ENCODE measurements at regions not wholly inside any gene's neighbourhood (a gene's known extent, or its start where the extent isn't known, plus 50 kb on each side); places are given as distances from the start of the nearest gene placed in this dataset.

DNA sequence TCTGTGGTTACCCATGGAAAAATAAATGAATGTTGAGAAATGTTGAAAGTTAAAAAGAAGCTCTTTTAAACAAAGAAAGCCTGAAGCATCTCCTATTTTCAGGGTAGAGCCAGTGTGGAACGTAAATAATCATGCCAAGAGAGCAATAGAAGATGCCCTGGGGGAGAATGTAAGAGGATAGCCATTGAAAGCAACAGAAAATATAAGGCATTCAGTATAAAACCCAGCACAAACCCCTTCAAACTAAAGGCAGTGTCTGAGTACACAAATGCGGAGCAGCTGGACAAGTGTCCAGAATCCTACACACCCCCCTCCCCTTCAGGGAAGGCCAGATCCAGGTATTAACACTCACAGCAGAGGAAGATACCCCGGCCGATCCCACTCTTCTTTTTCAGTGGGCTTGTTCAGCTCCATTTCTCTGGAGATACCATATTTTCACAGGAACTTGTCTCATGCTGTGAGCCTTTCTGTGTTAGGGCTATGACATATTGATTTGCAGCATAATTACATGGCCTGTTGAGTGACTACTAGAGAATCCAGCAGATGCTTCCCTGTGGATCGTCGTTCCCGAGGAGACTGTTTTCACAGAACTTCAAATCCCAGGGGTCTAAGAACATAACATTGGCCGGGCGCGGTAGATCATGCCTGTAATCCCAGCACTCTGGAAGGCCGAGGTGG is 101.2 kb downstream of the PLK2 start:
- in situ Hi-C loops (cut with HindIII; ENCODE audit: low sequenced_read_pairs): no loop called here

DNA sequence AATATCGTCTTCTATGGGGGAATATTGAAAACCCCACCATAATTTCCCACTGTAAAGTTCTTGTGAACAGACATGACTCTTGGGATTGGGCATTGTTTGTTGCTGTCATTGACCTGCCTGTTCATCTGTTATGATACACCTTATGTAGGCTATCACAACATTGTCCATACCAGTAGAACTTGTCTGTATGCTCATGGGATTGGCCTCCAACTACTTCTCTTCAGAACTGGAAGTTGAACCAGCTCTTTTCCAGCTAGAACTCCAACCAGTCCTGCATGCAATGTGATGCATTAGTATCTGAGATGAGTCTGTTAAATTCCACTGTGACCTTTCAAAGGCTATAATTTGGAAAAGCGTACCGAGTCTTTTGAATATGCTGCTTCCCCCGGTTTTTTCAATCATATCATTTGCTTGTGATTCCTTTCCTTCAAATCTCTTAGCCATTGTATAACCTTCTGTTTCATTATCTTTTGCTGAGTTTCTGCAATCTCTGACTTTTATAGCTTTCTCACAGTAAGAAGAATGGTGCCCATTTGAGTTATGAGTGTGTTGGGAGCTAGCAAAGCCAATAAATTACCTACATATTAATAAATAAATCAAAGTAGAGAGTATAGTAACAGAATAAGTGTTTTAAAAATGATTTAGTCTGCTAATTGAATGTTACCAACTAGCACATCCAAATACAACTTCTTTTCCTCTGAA is 101.9 kb downstream of the PLK2 start:
- in situ Hi-C loops (cut with HindIII; ENCODE audit: low sequenced_read_pairs): no loop called here
- no peak for DNase-seq (ENCODE audit: low spot score)

More for the DNA sequence above, 101.2 kb downstream of the PLK2 start:
- DNase-seq (ENCODE audit: low spot score): no peak

DNA sequence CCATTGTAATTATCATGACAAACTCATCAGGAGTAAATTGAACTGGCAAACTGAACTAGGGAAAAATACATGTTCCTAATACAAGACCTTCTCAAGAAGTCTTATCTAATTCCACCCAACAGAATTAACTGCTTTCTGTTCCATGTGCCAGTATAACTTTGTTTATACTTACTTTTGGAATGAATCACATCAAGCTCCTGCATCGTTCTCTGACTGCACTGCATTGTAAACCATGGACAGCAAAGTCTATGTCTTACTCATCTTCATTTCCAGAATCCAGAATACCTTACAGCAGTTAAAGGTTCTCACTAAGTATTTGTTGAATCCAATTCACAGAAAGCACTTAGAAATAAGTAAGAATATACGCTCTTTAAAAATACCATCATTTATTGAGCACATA is 102.8 kb downstream of the PLK2 start:
- in situ Hi-C loops (cut with HindIII; ENCODE audit: low sequenced_read_pairs): no loop called here
- no peak for DNase-seq (ENCODE audit: low spot score)

DNA sequence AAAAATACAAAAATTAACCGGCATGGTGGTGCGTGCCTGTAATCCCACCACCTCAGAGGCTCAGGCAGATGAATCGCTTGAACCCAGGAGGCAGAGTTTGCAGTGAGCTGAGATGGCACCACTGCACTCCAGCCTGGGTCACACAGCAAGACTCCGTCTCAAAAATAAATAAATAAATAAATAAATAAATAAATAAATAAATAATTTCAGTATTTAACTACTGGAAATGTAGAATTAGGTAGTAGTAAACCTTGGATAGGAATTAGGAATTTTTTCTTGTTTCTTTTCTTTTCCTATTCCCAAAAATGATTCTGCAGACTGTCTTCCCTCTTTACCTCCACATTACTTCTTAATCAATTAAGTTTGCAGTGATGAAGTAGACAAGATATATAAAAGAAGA is 103.2 kb downstream of the PLK2 start:
- DNase-seq (ENCODE audit: low spot score): no peak
- in situ Hi-C loops (cut with HindIII; ENCODE audit: low sequenced_read_pairs): no loop called here

DNA sequence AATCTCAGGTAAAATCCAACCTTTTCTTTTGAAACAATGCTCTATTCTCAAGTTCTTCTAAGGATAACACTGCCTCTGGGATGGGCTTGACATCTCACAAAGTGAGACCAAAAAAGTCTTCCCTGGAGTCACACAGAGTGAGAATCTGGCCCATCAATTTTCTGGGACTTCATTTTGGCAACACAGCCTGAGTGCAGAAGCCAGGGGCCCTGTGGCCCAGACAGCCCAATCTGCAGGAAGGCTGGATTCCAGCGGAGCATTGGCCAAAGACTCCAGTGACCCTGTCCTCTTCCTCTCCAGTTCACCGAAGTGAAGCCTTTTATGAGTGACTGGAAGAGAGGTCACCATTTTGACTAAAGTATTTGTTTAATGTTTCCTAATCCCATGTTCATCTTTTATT is 105.1 kb downstream of the PLK2 start:
- no peak for DNase-seq (ENCODE audit: low spot score)
- in situ Hi-C loops (cut with HindIII; ENCODE audit: low sequenced_read_pairs): no loop called here

DNA sequence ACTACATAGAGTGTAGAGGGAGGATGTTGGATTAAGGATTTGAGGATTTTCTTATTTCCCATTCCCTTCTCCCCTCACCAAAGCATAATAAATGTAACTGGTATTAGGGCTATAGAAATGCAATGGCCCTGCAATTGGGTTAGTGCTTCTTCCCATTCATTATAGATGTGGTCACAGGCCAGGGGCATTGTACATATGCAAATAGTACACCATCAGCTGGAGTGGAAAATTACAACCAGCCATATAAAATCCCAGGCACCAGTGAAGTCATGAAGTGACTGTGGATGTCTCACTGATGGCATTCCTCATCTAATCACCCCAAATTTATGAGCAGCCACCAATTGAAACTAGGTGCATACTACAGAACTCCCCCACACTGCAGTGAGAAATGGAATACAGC is 105.9 kb downstream of the PLK2 start:
- in situ Hi-C loops (cut with HindIII; ENCODE audit: low sequenced_read_pairs): no loop called here
- no peak for DNase-seq (ENCODE audit: low spot score)

DNA sequence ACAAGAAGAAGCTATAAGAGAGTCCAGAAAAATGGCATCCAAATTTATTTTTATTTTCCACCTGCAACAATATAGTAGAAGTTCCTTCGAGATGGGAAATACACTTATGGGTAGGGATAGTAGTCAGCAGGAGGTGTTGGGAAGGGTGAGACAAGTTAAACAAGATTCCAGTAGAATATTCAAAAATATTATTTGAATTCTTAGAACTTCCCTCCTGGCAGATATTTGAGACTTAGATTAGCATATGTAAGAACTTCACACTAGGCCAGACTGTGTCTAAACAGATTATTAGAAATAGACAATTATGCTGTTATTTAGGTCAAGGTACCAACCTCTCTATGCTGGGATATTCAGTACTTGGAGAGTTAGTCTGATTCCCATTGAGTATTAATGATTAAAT is 108.7 kb downstream of the PLK2 start:
- in situ Hi-C loops (cut with HindIII; ENCODE audit: low sequenced_read_pairs): no loop called here
- no peak for DNase-seq (ENCODE audit: low spot score)

DNA sequence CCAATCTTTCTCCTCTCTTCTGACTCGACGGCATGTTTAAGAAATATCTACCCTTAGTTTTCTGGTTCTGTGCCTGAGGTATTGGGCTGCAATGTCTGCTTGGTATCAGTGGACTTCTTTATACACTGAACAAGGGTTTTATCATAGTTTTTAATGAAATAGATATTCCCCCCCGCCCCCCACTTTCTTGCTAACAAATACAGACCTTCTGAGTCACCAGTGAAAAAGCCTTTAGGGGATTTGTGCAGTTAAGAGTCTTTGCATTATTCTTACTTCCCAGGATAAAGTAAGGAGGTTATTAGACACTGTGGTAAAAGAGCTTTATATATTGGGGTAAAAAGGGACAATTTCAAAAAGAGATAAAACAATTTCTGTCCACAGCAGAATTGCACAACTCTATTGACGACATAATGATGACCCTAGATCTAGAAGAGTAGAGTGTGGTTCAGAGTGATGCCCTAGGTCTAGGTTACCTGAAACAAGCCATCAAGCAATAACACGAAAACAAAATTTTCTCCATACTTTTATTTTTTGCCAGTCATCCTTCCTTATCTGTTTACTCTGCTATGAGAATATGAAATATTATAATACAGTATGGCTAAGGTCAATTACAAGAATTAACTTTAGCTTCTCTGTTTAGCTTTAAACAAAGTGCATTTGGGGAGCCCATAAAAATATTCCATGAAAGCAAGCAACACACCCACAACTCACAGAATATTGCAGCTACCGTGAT is 110.7 kb downstream of the PLK2 start:
- DNase-seq (ENCODE audit: low spot score): no peak
- in situ Hi-C loops (cut with HindIII; ENCODE audit: low sequenced_read_pairs): no loop called here

DNA sequence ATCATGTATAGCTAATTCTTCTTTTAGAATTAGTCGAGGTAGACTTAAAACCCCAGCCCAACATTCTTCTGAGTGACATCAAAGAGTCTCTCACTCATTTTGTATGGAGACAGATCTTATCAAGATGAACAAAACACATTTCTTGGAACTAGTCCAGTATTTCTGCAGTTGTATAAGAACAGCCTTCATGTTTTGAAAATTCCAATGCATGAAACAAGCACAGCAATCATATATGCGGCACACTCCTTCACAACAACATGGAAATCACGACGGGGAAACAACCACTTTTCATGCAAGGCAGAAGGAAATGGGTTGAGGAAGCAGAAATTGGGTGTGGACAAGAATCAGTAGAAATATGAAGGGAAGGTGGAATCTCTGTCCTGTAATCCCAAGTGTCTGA is 113.8 kb downstream of the PLK2 start:
- DNase-seq (ENCODE audit: low spot score): no peak
- in situ Hi-C loops (cut with HindIII; ENCODE audit: low sequenced_read_pairs): no loop called here

DNA sequence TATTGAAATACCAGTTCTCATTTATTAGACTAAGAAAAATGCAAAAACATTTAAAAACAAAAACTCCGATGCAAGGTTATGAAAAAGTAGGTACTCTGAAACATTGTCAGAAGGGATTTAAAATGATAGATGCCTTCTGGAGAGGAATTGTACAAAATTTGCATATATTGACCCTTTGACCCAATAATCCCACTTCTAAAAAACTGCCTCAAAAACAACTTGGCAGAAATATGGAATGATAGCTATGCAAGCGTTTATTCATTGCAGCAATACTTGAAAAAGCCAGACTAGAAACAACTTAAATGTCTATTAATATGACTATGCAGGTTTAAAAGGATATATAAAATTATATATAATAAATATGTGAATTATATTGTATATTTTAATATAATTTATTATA is 118.4 kb downstream of the PLK2 start:
- in situ Hi-C loops (cut with HindIII; ENCODE audit: low sequenced_read_pairs): no loop called here
- no peak for DNase-seq (ENCODE audit: low spot score)

DNA sequence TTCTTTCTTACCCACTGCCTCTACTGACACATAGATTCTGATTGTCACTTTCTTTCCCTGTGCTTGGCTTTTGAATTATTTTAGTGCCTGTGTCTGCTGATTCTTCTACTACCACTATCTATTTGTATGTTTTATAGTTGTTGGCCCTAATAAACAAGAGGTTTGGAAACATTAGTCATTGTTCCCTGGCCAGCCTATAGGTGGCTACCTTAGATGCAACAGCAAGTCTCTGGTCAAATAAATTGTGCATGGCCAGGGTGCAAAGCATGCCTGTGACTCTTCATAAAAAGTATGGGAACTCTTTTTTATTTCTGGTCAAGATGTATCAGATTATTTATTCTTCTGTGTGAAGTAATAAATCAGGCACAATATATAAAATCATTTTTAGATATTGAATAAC is 124.4 kb downstream of the PLK2 start:
- in situ Hi-C loops (cut with HindIII; ENCODE audit: low sequenced_read_pairs): no loop called here
- no peak for DNase-seq (ENCODE audit: low spot score)

DNA sequence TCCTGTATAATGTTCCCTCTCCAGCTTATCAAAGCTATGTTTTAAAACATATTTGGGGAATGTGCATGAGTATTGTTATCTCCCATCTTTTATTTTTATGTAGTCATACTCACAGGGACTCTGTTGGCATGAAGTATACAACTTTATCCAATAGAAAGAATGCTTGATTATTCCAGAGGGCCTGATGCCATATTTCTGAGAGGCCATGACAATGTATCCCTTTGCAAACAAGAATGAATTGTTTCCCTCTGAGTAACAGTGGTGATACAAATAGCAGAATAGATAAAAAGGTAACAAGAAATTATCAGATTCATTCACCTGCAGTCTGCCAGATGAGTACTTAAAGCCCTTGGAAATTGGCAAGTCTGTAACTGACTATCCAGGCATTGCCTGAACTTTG is 125.9 kb downstream of the PLK2 start:
- in situ Hi-C loops (cut with HindIII; ENCODE audit: low sequenced_read_pairs): no loop called here
- no peak for DNase-seq (ENCODE audit: low spot score)

DNA sequence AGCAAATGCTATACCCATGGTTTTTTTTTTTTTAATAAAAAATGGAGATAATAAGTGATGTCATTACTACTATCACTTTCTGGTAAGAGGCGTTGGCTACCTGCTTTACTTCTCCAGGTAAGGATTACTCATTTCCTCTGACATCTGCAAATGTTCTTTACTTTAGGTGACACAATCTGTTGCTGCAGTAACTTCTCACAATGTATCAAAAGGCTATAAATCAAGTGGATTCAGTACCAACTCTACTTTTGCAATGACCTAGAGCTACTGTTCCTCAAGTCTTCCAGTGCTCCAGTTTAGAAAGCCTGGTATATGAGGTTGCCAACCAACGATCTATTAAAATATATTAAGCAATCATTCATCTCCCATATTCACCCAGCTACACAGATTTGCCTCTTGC is 129.1 kb downstream of the PLK2 start:
- DNase-seq (ENCODE audit: low spot score): no peak
- in situ Hi-C loops (cut with HindIII; ENCODE audit: low sequenced_read_pairs): no loop called here

DNA sequence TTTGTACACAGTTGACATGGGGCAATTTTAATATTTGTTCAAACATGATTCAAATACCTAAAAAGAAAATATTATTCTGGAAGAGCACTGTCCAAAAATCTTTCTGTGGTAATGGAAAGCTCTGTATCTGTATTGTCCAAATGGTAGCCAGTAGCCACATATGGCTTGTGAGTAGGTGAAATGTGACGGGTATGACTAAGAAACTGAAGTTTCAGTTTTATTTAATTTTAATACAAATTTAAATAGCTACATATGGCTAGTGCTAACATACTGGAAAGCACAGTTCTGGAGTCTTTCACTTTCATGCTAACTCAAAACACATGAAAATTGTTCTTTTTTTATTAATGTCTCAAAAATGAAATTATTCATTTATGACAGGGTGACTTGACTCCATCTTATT is 132.6 kb downstream of the PLK2 start:
- in situ Hi-C loops (cut with HindIII; ENCODE audit: low sequenced_read_pairs): no loop called here
- no peak for DNase-seq (ENCODE audit: low spot score)

DNA sequence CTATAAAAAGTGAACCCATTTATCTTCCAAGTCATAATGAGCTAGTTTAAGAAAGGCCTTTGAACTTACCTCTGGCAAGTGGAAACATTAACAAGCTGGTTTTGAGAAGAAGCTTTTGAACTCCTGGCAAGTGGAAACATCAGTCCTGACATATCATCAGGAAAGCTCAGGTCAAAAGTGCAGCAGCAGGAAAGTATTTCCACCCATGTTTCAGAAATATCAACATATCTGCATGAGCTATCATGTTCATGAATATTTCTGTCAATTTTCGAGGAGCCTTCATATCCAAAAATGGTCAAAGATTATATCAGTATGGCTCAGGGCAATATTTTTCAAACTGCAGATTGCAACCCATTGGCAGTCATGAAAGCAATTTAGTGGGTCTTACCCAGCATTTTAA is 133.9 kb downstream of the PLK2 start:
- in situ Hi-C loops (cut with HindIII; ENCODE audit: low sequenced_read_pairs): no loop called here
- no peak for DNase-seq (ENCODE audit: low spot score)

DNA sequence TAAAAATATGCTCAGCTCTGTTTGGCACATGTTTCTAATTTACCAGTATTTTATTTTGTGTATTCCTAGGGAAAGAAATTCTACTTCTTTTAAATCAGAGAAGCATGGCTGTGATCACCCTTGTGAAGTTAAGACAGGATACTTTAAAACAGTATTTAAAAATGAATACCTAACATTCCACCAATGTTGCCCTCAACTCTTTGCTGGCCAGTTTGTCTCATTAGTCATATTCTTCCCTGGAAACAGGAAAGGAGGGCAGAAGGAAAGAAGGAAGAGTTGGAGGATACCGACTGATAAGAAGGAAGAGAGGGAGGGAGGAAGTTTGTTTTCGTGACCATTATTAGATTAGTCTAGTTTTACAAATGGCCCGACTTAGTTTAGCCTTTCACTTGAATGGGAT is 137.4 kb downstream of the PLK2 start:
- no peak for DNase-seq (ENCODE audit: low spot score)
- in situ Hi-C loops (cut with HindIII; ENCODE audit: low sequenced_read_pairs): no loop called here

DNA sequence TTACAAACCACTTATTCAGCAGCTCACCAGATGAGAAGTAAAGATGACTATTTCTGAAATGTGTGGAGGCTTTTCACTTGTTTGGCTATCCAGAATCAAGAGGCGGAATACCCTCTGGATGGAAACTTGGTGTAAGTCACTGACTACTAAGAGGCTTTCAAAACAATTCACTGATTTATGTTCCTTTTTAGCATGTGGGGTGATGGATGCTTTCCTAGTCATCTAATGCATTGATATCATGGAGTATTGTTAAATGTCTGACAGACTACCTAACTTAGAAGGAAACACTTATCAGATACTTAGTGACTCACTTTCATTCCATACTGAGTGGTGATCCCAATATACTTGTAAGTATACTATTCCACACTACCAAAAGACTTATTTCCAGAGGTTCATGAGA is 141.4 kb downstream of the PLK2 start:
- no peak for DNase-seq (ENCODE audit: low spot score)
- in situ Hi-C loops (cut with HindIII; ENCODE audit: low sequenced_read_pairs): no loop called here

DNA sequence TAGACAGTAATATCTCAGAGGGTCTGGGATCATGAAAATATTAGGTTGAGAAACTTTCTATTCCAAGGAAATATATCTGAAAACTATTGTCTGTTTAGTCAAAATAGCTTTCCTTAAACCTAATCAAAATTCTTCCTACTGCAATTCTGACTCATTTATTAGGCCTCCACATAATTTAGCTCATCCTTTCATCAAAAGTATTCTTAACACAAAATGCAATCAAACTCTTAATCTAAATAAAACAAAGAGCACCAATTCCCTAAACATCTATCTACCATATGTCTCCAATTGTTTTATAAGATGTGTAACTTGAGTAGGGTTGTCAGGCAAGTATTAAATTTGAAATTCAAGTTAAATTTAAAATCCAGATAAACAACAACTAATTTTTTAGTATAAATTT is 142.1 kb downstream of the PLK2 start:
- in situ Hi-C loops (cut with HindIII; ENCODE audit: low sequenced_read_pairs): no loop called here
- DNase-seq (ENCODE audit: low spot score): no peak

DNA sequence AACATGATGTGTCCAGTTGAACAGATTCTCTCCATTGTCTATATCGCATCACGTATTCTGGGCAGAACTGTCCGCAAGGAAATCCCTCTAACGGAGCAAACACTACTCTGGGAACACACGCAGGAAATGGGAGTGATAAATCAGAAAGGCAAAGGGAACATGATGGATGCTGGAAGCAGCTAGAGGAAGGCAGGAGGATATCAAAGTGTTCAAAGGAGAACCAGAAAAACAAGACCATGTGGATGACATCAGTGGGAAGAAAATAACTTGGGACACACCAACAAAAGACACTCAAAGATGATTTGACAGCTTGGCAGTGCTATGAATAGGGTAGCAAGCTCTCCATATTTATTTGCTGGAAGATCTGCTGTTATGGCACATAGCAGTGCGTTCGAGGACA is 142.9 kb downstream of the PLK2 start:
- DNase-seq (ENCODE audit: low spot score): no peak
- in situ Hi-C loops (cut with HindIII; ENCODE audit: low sequenced_read_pairs): no loop called here

DNA sequence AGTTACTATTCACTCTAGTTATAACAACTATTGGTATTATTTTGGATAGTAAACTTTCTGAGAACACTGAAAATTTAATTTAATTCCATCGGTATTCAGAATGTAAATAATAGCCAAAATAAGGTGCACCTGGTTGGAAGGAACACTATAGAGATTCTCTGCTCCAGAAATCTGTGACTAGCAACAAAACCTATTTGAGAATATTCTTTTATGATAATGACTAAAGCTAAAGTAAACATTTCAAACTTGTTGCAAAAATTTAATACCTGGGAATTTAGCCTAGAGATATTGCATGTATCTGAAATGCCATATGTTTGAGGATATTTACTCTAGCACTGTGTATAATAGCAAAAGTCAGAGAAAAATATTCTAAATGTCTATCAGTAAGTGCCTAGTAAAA is 144.1 kb downstream of the PLK2 start:
- DNase-seq (ENCODE audit: low spot score): no peak
- in situ Hi-C loops (cut with HindIII; ENCODE audit: low sequenced_read_pairs): no loop called here
